ENCODE measurements at regions not wholly inside any gene's neighbourhood (a gene's known extent, or its start where the extent isn't known, plus 50 kb on each side); places are given as distances from the start of the nearest gene placed in this dataset.
A peak's percentile ranks its signal among the peaks of the same experiment; 100 is the strongest.

- no peak overlapping the region for H3K9ac ChIP-seq (ENCODE audit: low read depth, low read length)
- no peak overlapping the region for H3K14ac ChIP-seq (replicated peaks; ENCODE audit: low read depth, low read length)
- no peak overlapping the region for H3K4me3 ChIP-seq (ENCODE audit: insufficient read depth, low read depth, low read length)
- no peak overlapping the region for H4K8ac ChIP-seq (ENCODE audit: low read depth in 2 of 2, low read length in 2 of 2)
- no peak overlapping the region; the same call in 1 of the 2 replicates for H3K4ac ChIP-seq (ENCODE audit: low read depth, low read length)
- POLR2A ChIA-PET (ENCODE audit: unreplicated experiment), result no interaction called here
- no peaks in the 10 kb centered on the region; the same call in 1 of the 2 replicates for H3K9me1 ChIP-seq (ENCODE audit: insufficient read depth, low read length)
- H3K79me1 ChIP-seq (ENCODE audit: low read depth in 1 of 2, low read length in 2 of 2), result no peaks in the 10 kb centered on the region
- DNase-seq, result peak; percentile 4
- no peak overlapping the region for H2AK5ac ChIP-seq (ENCODE audit: low read depth, low read length)
- no peak overlapping the region for H3K56ac ChIP-seq (ENCODE audit: extremely low read depth, insufficient read depth, low read length)
- no peak overlapping the region for H3K23ac ChIP-seq (ENCODE audit: low read depth, low read length)
- H4K5ac ChIP-seq (ENCODE audit: low read depth, low read length), result no peak overlapping the region
- H3K27ac ChIP-seq (ENCODE audit: insufficient read depth, low read length), result no peak overlapping the region
- in situ Hi-C loops (cut with MboI; ENCODE audit: low sequenced_read_pairs) (no loop called here), intact Hi-C loops (cut with micrococcal nuclease) (no loop called here), dilution Hi-C loops (cut with HindIII; ENCODE audit: low sequenced_read_pairs, unreplicated experiment) (no loop called here)
- no peak overlapping the region for H4K91ac ChIP-seq (ENCODE audit: insufficient read depth, low read depth, low read length)
- H2BK120ac ChIP-seq (ENCODE audit: low read depth, low read length), result no peak overlapping the region
- H3K36me3 ChIP-seq (ENCODE audit: control insufficient read depth, insufficient read depth, low read length), result no peaks in the 10 kb centered on the region
- no peak overlapping the region for H2BK20ac ChIP-seq (ENCODE audit: low read depth, low read length)
- H2AFZ ChIP-seq (replicated peaks; ENCODE audit: low read length, poor library complexity), result no peak overlapping the region
- no peak for ATAC-seq (ENCODE audit: low read depth)
- no peaks in the 10 kb centered on the region for H3K4me1 ChIP-seq (ENCODE audit: control insufficient read depth, insufficient read depth, low read length)
- H2BK5ac ChIP-seq (ENCODE audit: low read depth, low read length, poor library complexity, severe bottlenecking), result no peak overlapping the region
- H4K20me1 ChIP-seq (ENCODE audit: insufficient read depth, low read length), result no peaks in the 10 kb centered on the region
- no peaks in the 10 kb centered on the region for H3K9me3 ChIP-seq (ENCODE audit: control insufficient read depth, insufficient read depth, low read length)
- no TSS peak for BruUV-seq (replicated peaks)
- no peak overlapping the region for H3K4me2 ChIP-seq (ENCODE audit: low read depth, low read length)
- H3K27me3 ChIP-seq (ENCODE audit: control insufficient read depth, insufficient read depth, low read length), result no peaks in the 10 kb centered on the region
- H3K18ac ChIP-seq (ENCODE audit: low read depth, low read length), result no peak overlapping the region
- CTCF ChIA-PET, result no interaction called here
- no peak overlapping the region for H2BK15ac ChIP-seq (ENCODE audit: low read depth, low read length)
- no CpG with 5 or more reads among the region's 5 CpGs for WGBS, 2 experiments (ENCODE audit: extremely low coverage in 2 of 2, insufficient read length in 1 of 2)
- no peak overlapping the region for H2AK9ac ChIP-seq (replicated peaks; ENCODE audit: low read depth, low read length, poor library complexity)
- peak; percentile 87 for TF ChIP-seq NFE2L2 (IDR thresholded peaks at IDR 0.05; ENCODE audit: low read depth, low read length)
- no peak for TF ChIP-seq USF2 (IDR thresholded peaks at IDR 0.05; ENCODE audit: low read depth, low read length)
- no peak for TF ChIP-seq RAD21 (IDR thresholded peaks at IDR 0.05; ENCODE audit: low read length)
Observed at GRCh38 chr7:12092499-12093130, 118.5 kb upstream of the TMEM106B start.
